ENCODE measurements at regions not wholly inside any gene's neighbourhood (a gene's known extent, or its start where the extent isn't known, plus 50 kb on each side); places are given as distances from the start of the nearest gene placed in this dataset.

DNA sequence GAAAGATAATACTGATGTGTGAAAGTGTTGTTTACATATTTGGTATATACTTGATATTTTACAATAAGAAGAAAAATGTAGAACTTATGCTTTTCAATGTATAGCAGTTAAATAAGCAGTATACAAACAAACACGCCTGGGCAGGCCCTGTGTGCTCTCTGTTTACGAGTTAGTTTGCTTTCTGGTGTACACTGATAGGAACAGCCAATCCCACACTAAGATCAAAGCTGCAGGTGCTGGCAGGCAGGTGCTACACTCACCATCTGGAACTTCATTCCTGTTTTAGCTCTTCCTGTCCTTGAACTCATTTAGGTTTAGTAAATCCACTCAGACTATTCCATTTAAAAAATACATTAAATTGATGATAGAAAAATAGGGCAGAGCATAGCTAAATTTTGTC is 614.7 kb upstream of the ST8SIA4 start:
- TF ChIP-seq, protein P1, sequence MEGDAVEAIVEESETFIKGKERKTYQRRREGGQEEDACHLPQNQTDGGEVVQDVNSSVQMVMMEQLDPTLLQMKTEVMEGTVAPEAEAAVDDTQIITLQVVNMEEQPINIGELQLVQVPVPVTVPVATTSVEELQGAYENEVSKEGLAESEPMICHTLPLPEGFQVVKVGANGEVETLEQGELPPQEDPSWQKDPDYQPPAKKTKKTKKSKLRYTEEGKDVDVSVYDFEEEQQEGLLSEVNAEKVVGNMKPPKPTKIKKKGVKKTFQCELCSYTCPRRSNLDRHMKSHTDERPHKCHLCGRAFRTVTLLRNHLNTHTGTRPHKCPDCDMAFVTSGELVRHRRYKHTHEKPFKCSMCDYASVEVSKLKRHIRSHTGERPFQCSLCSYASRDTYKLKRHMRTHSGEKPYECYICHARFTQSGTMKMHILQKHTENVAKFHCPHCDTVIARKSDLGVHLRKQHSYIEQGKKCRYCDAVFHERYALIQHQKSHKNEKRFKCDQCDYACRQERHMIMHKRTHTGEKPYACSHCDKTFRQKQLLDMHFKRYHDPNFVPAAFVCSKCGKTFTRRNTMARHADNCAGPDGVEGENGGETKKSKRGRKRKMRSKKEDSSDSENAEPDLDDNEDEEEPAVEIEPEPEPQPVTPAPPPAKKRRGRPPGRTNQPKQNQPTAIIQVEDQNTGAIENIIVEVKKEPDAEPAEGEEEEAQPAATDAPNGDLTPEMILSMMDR (conservative IDR thresholded peaks at IDR 0.05; ENCODE audit: low read depth, low read length), result no peak
- no peak overlapping the region for H3K4me3 ChIP-seq (ENCODE audit: low read depth, low read length)
- no peak for DNase-seq (ENCODE audit: low read depth)

DNA sequence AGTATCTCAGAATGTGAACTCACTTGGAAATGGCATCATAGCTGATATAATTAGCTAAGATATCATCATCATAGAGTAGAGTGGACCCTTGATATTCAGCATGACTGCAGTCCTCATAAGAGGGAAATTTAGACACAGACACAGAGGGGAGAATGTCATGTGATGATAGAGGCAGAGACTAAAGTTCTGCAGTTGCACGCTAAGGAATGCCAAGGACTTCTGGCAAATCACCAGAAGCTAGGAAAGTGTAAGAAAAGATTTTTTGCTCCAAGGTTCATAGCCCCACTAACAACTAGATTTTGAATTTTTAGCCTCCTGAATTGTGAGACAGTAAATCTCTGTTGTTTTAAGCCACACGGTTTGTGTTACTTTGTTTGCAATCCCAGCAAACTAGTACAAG is 612.6 kb upstream of the ST8SIA4 start:
- no peak overlapping the region for H3K4me3 ChIP-seq (ENCODE audit: low read depth, low read length)
- TF ChIP-seq, protein P1 (conservative IDR thresholded peaks at IDR 0.05; ENCODE audit: low read depth, low read length), result no peak
- DNase-seq (ENCODE audit: low read depth), result no peak

DNA sequence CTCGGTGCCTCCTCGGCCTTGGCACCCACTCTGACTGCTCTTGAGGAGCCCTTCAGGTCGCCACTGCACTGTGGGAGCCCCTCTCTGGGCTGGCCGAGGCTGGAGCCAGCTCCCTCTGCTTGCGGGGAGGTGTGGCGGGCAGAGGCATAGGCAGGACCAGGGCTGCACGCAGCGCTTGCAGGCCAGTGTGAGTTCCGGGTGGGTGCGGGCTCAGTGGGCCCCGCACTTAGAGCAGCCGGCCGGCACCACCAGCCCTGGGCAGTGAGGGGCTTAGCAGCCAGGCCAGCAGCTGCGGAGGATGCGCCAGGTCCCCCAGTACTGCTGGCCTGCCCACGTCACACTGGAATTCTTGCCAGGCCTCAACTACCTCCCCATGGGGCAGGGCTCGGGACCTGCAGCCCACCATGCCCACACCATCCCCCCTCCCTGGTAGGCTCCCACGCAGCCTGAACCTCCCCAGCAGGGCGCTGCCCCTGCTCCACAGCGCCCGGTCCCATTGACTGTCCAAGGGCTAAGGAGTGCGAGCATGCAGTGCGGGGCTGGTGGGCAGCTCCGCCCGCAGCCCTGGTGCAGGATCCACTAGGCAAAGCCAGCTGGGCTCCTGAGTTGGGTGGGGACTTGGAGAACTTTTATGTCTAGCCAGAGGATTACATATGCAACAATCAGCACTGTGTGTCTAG is 602.9 kb upstream of the ST8SIA4 start:
- H3K4me3 ChIP-seq (ENCODE audit: low read depth, low read length), result no peak overlapping the region
- TF ChIP-seq, protein P1 (conservative IDR thresholded peaks at IDR 0.05; ENCODE audit: low read depth, low read length), result no peak
- no peak for DNase-seq (ENCODE audit: low read depth)

DNA sequence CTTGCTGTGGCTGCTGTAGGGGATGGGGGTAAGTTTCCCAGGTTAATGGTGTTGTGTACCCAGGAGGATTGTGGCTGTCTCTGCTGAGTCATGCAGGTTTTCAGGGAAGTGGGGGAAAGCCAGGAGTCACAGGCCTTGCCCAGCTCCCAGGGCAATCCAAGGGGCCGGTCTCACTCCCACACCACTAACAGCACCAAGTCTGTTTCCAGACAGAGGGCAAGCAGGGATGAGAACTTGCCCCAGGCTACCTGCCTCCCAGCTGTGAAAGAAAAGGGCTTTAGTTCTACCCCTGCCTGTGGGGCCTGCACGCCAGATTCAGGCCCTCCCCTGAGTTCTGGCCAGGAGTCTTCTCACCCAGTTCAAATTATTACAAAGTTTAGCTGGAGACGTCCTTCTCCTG is 579.8 kb upstream of the ST8SIA4 start:
- TF ChIP-seq, protein P1 (conservative IDR thresholded peaks at IDR 0.05; ENCODE audit: low read depth, low read length), result no peak
- H3K4me3 ChIP-seq (ENCODE audit: low read depth, low read length), result no peak overlapping the region
- DNase-seq (ENCODE audit: low read depth), result no peak

DNA sequence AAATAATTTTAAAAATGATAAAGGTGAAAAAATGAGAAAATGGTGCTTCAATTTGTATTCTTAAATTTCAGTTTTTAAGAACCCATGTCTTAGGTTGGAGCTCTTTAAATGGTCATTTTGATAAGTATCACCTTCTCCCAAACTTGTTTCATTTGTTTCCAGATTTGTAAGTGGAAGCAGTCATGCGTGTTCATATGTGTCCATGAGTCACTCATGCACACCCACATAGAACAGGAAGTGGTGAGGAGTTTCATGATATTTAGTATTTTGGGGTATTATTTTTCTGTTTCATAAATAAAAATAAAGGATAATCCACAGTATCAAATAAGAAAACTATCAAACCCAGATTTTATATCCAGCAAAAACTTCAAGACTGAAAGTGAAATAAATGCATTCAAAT is 570.4 kb upstream of the ST8SIA4 start:
- TF ChIP-seq, protein P1 (conservative IDR thresholded peaks at IDR 0.05; ENCODE audit: low read depth, low read length), result no peak
- DNase-seq (ENCODE audit: low read depth), result peak; percentile 4
- H3K4me3 ChIP-seq (ENCODE audit: low read depth, low read length), result no peak overlapping the region

DNA sequence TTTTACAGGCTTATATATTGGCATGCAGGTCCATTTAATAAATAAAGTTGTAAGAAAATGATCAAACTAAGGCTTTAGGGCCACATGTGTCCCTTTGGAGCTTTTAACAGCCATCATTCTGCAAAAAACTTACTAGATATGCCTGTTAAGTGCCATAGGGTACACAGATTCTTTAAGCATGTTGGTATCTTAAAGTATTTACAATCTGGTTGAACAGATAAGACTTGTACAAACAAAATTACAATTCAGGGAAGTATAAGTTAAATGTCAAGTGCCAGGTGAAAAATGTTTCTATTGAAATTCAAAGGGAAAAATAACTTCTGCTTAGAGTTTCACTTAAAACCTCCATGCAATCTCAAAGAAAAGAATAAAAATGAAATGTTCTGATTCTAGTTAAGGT is 558.4 kb upstream of the ST8SIA4 start:
- no peak overlapping the region for H3K4me3 ChIP-seq (ENCODE audit: low read depth, low read length)
- TF ChIP-seq, protein P1 (conservative IDR thresholded peaks at IDR 0.05; ENCODE audit: low read depth, low read length), result no peak
- no peak for DNase-seq (ENCODE audit: low read depth)

DNA sequence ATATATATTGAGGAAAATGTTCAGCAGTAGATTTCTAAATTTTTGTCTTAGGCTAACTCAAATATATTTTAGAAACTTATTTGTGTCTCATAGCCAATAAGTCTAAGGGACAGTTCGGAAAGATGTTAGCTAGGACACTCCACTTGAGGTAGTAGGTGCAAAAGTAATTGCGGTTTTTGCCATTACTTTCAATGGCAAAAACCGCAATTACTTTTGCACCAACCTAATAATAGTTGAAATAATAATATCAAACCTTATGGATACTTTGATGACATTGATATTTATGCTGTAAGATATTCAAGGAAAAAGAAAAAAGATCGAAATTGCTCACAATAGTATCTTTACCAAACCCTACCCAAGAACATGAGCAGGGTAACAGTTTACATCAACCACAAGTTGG is 555.5 kb upstream of the ST8SIA4 start:
- TF ChIP-seq, protein P1 (conservative IDR thresholded peaks at IDR 0.05; ENCODE audit: low read depth, low read length), result no peak
- no peak overlapping the region for H3K4me3 ChIP-seq (ENCODE audit: low read depth, low read length)
- no peak for DNase-seq (ENCODE audit: low read depth)
